Activated CD4-positive, alpha-beta T cell treated with anti-CD3 and anti-CD28 coated beads for 4 hours (primary cell): ENCODE measurements at regions not wholly inside any gene's neighbourhood (a gene's known extent, or its start where the extent isn't known, plus 50 kb on each side); places are given as distances from the start of the nearest gene placed in this dataset.
A peak's percentile ranks its signal among the peaks of the same experiment; 100 is the strongest.

Experiments used
- DNase-seq, 2 donors: peaks; one replicate each; pipeline ENCODE4 v3.0.0-alpha.2; 2020

- no peak for DNase-seq
Observed at GRCh38 chr5:38207343-38207742, 51.0 kb upstream of the EGFLAM start.

- DNase-seq = no peak
Observed at GRCh38 chr5:38202741-38203140, 55.6 kb upstream of the EGFLAM start.

GRCh38 chr5:38200872-38201557, 57.3 kb upstream of the EGFLAM start:
- DNase-seq = no peak

GRCh38 chr5:38197118-38197517, 61.2 kb upstream of the EGFLAM start:
- no peak for DNase-seq

- peak; percentile 18 to 36 for DNase-seq
Observed at GRCh38 chr5:38193015-38193581, 65.3 kb upstream of the EGFLAM start.

GRCh38 chr5:38191693-38192092, 66.7 kb upstream of the EGFLAM start:
- DNase-seq = no peak

GRCh38 chr5:38190111-38190510, 68.2 kb upstream of the EGFLAM start:
- DNase-seq = no peak

- no peak for DNase-seq
Observed at GRCh38 chr5:38189081-38189504, 69.3 kb upstream of the EGFLAM start.

- no peak for DNase-seq
Observed at GRCh38 chr5:38188591-38188990, 69.8 kb upstream of the EGFLAM start.

- no peak for DNase-seq
Observed at GRCh38 chr5:38187532-38187931, 70.8 kb upstream of the EGFLAM start.

GRCh38 chr5:38184627-38185026, 73.7 kb upstream of the EGFLAM start:
- DNase-seq = no peak

GRCh38 chr5:38182991-38183390, 75.4 kb upstream of the EGFLAM start:
- DNase-seq = no peak

- DNase-seq = no peak
Observed at GRCh38 chr5:38168029-38168428, 90.3 kb upstream of the EGFLAM start.

- no peak for DNase-seq
Observed at GRCh38 chr5:38167562-38167996, 90.8 kb upstream of the EGFLAM start.

GRCh38 chr5:38166832-38167231, 91.5 kb upstream of the EGFLAM start:
- no peak for DNase-seq

GRCh38 chr5:38165435-38165834, 92.9 kb upstream of the EGFLAM start:
- DNase-seq = no peak

GRCh38 chr5:38164776-38165399, 93.5 kb upstream of the EGFLAM start:
- DNase-seq = no peak

GRCh38 chr5:38163636-38164237, 94.6 kb upstream of the EGFLAM start:
- DNase-seq = no peak

- no peak for DNase-seq
Observed at GRCh38 chr5:38162625-38163024, 95.7 kb upstream of the EGFLAM start.

GRCh38 chr5:38157024-38157423, 101.3 kb upstream of the EGFLAM start:
- no peak for DNase-seq

GRCh38 chr5:38154615-38155204, 103.6 kb upstream of the EGFLAM start:
- DNase-seq = no peak

GRCh38 chr5:38151878-38152277, 106.5 kb upstream of the EGFLAM start:
- DNase-seq = no peak

- DNase-seq = no peak
Observed at GRCh38 chr5:38149815-38150195, 108.6 kb upstream of the EGFLAM start.
